HG03558 (cell line): ENCODE measurements at regions not wholly inside any gene's neighbourhood (a gene's known extent, or its start where the extent isn't known, plus 50 kb on each side); places are given as distances from the start of the nearest gene placed in this dataset.
A peak's percentile ranks its signal among the peaks of the same experiment; 100 is the strongest.

ENCODE experiments used
- ATAC-seq: cut with Tn5 transposase; IDR thresholded peaks from one replicate; pipeline ENCODE4 v1.9.1; 2021; ENCODE audit warnings: moderate number of reproducible peaks; ENCODE audit not compliant: unreplicated experiment; ENCODE audit errors: extremely low read depth

DNA sequence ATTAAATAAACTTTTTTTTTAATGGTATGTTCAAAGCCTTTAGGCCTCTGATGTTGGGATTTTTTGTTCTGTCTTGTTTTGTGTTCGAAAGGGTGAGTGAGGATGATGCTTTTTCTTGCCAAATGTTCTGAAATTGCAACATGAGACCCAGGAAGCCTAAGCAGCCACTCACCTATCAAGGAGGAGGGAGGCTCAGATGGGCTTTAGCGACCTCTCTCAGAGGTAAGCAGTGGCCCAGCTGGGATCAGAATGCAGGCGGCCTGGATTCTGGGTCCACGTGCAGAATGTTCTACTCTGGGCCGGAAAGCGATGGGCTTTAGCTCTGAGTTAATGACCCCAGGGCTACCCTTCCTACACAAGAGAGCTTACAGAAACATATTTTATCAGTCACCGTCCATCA lies 386.6 kb downstream of the SOX9 start:
- ATAC-seq = no peak

DNA sequence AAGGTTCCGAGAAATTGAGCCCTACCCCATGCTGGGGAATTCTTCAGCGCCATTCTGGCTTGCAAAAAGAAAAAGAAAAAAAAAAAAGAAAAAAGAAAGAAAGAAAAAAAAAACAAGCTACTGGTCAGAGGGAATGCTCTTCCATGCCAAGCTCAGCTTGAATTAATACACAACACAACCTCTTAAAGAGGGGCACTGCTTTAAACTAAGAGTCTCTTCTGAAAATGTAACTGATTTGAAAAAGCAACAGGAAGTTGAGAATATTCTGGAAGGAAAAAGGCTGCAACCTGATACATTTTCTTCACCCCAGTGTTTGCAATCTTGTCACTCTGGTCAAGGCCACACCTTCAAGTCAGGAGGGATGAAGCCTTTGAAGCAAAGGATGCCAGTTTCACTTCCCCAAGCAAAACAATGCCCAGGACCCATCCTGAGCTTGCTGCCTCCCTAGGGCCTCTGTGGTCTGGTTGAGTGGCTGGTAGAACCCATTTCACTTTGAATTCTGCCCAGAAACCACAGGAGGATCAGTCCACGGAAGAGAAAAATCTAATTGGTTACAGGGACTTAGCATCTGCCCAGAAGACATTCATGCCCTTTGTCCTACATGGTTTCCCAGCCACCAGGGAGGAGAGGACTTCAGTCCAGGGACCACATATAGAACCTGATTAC lies 389.7 kb downstream of the SOX9 start:
- peak; percentile 61 for ATAC-seq

- no peak for ATAC-seq
Measured at GRCh38 chr17:72511242-72511641, 390.4 kb downstream of the SOX9 start.

DNA sequence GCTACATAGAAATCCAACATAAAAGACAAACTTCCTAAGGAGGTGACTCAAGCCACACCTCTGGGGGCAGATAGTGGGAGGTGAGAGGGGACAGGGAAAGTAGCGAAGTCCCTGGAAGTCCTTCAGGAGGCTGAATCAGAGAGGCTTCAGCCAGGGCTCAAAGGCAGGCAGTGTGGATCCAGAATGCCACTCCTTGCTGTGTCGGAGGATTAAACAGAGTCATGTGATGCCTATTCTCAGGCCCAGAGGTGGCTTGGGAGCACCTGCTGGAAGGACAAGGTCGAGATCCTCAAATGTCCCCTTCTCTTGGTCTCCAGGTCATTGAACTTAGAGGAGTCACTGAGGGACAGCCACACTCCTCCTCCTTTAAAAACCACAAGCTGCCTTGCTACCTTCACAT lies 391.1 kb downstream of the SOX9 start:
- ATAC-seq = no peak

GRCh38 chr17:72512649-72513556 lies 392.1 kb downstream of the SOX9 start:
- no peak for ATAC-seq

DNA sequence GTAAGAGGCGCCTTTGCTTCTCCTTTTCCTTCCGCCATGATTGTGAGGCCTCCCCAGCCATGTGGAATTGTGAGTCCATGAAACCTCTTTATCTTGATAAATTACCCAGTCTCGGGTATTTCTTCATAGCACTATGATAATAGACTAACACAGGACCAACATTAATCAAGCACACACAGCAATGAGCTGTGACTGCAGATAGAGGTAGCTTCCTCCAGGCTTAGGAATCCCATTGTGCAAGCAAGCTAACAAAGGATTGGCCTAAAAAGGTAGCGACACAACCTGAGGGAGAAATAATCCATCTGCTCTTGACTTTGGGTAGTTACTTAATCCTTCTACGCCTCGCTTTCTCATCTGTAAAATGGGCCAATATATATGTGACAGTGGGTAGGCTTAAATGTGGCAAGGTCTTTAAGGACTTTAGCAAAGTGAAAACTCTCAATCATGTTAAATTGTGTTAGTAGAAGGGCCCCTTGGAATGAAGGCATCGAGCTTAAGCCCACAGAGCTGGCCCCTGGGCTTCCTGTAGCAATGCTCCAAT lies 393.6 kb downstream of the SOX9 start:
- no peak for ATAC-seq

DNA sequence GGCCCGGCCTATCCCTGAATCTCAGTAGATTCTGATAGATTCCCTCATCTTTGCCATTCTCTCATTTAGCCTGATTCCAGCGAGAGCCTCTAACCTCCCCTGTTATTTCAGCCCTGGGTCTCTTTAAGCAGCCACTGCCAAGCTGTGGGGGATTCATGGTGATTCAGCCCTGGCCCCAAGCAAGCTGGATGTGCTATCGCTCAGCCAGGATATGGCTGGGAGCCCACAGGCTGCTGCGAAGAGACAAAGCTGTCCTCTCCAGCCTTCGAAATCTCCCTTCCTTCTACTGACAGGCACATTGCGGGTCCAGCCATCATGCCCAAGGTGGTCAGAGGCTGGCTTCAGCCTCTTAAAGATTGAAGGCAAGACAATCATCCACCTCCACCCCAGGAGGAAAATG lies 394.1 kb downstream of the SOX9 start:
- ATAC-seq = no peak

GRCh38 chr17:72515291-72516065 lies 394.7 kb downstream of the SOX9 start:
- no peak for ATAC-seq

DNA sequence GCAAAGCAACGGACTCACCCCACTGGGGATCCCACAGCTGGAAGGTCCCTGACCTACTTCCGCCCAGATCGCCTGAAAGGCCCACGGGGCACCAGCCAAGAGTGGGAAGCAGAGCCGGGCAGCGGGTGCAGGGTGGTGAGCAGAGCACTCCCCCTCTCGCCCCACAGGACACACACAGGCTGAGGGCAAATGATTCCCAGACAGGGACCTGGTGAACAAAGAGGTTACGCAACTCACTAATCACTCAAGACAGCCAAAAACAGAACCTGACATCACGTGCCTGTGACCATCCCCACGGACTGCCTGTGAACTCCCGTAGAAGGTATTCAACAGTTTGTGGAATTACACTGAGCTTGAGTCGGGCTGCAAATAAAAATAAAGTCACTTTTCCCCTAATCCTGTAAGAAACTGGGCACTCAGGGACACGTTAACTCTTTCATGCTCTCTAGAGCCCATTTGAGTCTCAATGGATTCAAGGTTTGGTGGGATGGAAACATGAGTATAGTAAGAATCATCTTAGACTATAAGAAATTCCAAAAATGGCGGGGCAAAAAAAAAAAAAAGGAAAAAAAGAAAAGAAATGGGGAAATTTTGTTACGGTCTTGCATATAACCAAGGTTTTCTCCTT lies 396.1 kb downstream of the SOX9 start:
- ATAC-seq = no peak

- ATAC-seq = no peak
Measured at GRCh38 chr17:72517413-72518158, 396.8 kb downstream of the SOX9 start.

DNA sequence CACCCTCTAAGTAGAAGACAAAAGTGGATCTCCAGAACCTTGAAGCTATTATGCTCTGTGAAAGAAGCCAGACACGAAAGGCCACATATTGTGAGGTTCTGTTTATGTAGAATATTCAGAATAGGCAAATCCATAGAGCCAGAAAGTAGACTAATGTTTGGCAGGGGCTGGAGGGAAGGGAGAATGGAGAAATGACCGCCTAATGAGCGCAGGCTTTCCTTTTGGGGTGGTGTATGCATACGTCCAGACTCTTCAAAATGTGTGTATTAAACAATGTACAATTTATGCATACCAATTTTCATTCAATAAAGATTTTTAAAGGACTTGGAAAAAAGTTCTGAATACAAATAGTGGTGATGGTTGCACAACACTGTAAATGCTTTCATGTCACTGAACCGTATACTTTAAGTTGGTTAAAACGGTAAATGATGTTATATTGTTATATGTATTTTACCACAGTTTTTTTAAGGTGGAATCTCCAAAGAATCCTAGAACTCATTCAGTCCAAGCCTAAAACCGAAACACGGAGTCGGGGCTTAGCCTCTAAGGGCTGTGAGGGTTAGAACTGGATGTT lies 397.4 kb downstream of the SOX9 start:
- ATAC-seq = no peak

DNA sequence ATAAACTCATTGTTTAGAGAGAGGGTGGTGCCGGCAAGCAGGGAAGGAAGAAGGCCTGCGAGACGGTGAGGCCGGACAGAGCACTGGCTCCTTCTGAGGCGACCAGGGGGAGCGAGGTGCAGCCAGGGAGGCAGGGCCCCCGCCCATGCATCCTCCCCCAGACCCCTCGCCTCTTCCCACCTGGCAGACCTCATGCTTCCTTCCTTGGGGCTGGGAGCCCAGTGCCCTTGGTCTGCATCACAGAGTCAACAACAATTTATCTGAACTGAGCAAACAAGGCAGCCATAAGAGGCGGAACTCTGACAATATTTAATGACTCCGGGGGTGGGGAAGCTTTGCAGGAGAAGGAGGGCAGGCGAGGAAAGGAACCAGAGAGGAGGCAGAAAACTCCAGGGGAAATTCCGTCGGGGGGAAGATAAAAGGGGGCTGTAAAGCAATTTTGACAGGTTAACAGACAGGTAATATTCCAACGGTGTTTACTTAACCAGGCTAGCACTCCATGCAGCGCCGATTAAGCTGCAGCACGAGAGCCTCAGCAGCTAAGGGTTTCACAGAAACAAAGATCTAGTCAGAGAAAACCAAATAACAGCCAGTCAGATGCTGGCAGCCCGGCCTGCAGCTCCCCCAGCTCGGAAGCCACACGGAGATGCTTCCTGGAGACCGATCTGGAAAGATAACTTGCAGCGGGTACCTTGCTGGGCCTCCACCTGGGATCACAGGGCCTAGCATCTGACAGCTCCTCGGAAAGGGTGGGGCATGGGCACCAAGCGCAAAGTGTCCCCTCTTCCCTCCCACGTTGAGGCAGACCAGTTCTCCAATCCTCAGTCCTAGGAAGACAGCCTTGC lies 398.2 kb downstream of the SOX9 start:
- no peak for ATAC-seq

DNA sequence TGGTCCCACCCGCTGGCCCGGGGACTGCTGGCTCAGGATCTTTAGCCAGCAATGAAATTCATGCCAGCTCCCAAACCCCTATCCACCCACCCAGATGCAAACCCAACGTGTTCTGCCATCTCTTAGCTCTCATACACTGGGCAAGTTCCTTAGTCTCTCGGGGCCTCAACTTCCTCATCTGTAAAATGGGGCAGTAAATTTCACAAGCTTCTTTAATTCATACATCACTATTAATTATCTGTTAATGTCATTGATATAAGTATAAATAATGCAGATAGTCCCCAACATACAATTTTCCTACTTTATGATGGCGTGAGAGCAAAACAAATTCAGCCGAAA lies 398.7 kb downstream of the SOX9 start:
- no peak for ATAC-seq

- no peak for ATAC-seq
Measured at GRCh38 chr17:72520665-72521303, 400.0 kb downstream of the SOX9 start.

DNA sequence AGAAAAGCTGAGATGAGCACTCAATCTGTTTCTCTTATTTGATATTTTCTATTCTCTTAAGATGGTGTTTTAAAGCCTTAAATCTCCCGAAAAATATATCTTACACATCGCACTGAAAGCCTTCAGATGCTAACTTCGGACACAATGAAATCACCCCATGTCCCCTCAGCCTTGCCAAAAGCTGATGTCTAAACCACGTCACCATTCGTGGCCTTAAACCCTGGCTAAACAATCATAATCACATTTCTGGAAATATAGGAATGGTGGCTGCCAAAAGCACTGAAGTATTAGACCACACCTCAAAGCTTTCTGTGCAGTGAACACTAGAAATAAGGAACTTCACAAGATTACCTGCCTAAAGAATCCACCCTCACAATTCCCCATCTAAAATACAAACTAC lies 402.7 kb downstream of the SOX9 start:
- no peak for ATAC-seq

- no peak for ATAC-seq
Measured at GRCh38 chr17:72525225-72526015, 404.6 kb downstream of the SOX9 start.

DNA sequence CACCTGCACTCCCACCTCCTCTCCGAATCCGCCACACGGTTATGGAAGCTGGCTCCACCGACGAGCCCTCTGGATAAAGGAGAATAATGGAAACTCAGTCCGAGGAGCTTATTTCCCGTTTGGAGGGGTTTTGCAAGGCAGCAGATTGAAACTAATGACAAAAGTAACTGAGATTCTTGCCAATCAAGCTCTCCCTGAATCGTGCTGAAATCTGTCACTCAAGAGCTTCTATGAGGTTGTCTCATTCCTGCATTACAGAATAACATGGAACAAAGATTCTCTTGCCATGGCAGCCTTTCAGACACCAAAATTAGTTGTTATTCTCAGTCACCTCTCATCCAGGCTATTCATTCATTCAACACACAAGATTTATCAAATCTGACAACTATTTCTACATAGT lies 405.9 kb downstream of the SOX9 start:
- no peak for ATAC-seq
